ENCODE measurements at regions not wholly inside any gene's neighbourhood (a gene's known extent, or its start where the extent isn't known, plus 50 kb on each side); places are given as distances from the start of the nearest gene placed in this dataset.

DNA sequence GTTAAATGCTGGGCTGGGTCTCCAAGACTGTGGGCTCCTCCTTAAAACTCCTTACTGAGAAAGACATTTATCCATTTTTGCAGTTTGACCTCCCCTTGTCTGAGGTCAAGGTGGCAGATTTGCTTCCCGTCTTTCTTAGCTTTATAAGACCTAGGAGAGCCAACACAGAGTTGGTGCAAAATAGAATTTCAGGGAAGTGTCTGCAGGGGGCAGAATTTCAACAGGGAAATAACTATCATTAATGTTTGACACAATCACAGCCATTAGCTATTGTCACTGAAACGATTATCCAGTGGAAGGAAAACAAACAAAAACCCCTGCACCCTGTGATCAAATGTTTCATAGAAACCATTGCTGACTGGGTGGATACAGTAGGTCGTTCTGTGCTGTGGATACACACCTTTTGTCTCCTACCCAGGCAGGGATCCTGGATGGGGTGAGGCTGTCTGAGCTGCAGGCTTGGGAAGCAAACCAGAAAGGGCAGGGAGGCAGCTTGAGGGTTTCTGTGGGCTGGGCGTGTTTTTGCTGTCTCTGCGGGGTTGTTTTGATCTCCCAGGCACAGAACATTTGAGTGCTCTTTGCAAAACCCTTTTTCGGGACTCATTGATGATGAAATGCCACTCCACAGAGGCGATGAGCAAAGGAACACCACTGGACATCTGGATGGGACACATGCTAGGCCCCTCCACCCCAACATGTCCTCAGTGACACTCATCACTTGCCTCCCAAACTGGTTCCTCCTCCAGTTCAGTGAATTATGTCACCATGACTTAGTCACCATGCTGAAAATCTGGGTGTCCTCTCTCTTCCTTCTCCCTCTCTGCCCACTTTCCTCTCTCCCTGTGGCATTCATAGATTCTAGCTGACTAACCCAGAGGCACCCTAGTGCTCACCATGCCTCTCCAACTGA is 94.2 kb upstream of the SERBP1 start:
- no peak for TF ChIP-seq EP300 (IDR thresholded peaks at IDR 0.05)
- TF ChIP-seq, protein P1, sequence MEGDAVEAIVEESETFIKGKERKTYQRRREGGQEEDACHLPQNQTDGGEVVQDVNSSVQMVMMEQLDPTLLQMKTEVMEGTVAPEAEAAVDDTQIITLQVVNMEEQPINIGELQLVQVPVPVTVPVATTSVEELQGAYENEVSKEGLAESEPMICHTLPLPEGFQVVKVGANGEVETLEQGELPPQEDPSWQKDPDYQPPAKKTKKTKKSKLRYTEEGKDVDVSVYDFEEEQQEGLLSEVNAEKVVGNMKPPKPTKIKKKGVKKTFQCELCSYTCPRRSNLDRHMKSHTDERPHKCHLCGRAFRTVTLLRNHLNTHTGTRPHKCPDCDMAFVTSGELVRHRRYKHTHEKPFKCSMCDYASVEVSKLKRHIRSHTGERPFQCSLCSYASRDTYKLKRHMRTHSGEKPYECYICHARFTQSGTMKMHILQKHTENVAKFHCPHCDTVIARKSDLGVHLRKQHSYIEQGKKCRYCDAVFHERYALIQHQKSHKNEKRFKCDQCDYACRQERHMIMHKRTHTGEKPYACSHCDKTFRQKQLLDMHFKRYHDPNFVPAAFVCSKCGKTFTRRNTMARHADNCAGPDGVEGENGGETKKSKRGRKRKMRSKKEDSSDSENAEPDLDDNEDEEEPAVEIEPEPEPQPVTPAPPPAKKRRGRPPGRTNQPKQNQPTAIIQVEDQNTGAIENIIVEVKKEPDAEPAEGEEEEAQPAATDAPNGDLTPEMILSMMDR (IDR thresholded peaks at IDR 0.05) = no peak

Data from sigmoid colon (tissue), 4 donors.